ENCODE measurements at regions not wholly inside any gene's neighbourhood (a gene's known extent, or its start where the extent isn't known, plus 50 kb on each side); places are given as distances from the start of the nearest gene placed in this dataset.

DNA sequence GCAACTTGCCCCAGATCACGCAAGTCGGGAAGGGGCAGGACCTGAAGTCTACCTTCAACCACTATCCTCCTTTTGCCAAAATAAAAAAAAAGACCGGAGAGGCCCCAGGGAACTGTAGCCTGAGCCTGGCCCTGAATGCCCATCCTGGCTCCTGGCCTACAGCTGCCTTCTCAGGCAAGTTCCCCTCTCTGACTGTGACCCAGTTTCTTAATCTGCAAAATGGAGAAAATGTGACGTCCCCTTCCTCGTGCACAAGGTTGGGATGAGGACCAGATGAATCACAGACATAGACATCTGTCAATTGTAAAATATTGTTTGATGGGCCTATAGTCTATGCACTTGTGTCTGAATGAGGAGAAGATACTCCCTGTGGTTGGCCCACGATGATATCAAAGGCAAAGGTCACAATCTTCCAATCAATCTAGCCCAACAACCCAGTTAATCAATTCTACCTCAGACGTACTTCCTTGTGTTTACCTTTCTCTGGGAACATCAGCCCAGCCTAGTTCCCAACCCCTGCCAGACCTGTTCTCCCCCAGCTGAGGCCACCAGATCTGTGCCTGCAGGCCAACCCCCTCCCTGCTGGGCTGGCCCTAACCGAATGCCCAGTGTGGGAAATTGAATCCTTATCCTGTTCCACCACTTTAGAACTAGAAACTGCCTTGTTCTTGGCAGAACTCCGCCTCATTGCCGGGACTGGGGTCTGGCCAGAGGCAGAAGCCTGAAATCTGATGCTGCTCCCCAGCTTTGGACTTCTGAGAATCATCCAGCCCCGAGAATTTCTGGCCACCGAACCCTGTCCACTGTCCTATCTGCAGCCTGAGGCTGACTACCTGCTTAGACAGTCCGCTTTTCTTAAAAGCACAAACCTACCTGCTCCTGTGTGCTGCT is 101.8 kb upstream of the LIPC start:
- DNase-seq, result no peak

DNA sequence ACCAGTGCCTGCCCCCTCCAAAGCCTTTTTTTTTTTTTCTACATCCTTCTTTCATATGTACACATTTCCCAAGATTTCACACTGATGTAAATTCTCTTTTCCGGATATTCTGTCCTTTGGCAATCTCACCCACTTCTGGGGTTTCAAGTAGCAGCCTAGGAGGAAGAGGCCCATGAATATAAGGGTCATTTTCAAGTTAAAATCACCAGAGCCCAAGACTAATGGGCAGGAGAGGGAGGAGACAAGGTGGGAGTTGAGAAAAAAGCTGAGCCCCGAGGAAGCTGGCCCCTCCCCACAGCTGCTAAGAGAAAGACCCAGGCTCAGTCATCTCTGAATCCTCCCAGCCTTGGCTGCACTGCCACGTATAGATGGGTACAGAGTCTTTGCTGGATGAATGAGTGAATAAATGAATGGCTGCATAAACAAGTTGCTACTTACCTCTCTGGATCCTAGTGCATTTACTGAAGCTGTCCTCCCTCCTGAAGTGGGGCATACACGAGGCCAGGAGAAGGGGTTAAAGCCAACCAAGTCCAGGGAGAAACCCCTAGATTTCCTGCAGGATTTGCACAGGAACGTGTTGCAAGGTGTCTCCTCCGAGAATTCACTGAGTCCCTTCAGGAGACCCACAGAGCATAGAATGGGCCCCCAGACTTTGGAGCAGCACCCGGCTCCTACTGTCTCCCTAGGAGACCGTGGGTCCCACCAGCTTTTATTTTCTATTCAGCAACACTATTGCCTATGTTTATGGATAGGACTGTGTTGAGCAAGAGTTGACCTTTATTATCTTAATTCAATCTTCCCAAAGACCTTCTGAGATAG is 100.8 kb upstream of the LIPC start:
- no peak for DNase-seq

DNA sequence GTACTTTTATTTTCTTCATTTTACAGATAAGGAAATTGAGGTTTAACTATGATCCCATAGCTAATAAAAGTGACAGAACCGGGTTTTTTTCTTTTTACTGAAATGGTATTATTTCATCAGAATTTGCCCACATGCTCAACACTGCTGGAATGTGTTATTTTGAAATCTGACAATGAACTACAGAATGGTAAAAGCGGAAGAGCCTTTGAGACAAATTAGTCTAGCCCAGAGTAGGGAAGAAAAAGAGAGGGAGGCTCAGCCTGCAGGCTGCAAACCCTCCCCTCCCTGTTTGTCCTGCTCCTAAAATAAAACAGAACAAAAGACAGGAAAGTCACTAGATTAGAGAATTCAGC is 100.3 kb upstream of the LIPC start:
- DNase-seq, result no peak

DNA sequence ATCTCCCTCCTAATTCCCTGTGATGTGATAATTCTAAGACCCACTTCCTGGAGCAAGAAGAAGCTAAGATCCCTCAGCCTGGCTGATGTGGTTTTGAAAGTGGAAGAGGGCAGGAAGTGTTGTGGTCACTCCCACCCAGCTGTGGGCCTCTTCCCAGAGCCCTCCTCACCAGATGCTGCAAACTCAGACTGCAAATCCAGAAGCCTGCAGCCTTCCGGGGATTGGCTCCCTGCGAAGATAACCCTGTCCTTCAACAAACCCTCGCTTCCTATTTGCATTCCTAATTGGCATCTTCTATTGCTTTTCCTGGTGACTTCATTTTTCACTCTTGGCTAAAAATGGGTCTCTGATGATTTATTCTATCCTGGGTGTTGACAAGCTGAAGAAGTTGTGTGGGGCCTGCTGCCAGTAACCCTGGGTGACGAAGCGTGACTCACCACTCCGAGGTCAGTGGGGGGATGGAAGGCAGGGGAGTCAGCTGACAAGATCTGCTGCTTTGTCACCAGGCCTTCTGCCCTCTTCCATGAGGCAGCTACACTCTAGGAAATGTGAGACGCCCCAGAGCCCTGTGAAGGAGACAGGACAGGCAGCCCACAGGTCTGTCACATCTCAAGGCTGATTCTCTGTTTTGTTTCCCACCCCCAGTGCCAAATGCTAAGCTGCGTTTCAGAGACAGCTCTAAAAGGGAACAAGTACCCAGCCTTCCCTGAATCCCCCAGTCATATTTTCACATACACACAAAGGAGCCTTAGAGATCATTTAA is 99.7 kb upstream of the LIPC start:
- DNase-seq, result peak; percentile 97

DNA sequence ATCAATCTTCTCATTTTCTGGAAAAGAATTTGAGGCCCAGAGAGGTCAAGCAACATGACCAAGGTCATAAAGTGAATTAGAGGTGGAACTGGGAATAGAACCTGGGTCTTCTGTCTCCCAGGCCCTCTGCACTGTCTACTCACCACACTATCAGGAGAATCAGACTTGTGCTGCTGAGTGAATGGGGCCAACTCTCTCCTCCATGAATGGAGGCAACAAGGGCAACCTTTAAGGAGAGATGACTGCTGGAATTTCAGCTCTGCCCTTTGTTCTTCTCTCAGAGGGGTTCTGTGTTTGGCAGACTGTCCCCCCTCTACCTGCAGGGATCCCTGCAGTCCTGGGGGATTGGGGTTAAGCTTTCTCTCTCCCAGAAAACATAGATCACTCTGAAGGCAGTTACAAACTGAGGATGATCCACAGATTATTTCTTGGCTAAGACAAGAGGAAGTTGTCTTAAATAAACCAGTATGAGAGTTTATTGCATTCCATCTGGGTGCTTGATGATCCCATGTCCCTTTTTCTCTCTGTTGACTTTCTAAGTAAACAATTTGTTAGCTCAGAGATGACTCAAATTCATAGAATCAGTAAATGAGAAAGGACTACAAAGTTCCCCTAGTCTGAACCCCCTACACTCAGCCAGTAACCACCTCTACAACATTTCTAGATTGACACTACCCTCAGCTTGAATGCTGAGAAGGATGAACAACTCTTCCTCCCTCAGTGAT is 99.0 kb upstream of the LIPC start:
- DNase-seq, result no peak

DNA sequence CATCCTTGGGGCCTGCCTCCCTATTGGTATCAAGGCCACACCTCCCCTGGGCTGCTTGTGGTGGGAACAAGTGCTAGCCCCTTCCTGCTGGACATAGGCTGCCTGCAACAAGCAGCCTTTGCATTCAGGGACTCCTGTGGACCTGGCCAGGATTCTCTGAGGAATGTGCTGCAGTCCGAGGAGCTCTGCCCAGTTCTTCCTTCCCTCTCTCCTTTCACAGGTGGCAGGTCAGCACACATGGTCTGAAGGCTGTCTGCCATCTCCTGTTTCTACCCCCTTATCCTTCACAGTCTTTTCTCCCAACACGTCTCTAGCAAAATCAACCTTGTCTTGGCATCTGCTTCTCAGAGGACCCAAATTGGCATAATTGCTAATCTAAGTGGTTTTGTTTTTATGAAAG is 97.0 kb upstream of the LIPC start:
- DNase-seq, result no peak

DNA sequence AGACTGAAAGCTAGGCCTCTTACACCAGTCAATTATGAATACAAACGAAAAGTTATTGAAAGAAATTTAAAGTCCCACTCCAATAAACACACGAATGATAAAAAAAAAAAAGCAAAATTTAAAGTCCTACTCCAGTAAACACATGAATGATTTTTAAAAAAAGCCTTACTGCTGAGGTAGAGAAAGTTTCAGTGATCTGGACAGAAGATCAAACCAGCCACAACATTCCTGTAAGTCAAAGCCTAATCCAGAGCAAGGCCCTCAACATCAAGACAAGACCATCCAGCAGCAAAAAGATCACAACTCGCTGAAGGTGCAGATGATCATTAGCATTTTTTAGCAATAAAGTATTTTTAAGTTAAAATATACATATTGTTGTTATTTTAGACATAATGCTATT is 95.6 kb upstream of the LIPC start:
- DNase-seq, result no peak

DNA sequence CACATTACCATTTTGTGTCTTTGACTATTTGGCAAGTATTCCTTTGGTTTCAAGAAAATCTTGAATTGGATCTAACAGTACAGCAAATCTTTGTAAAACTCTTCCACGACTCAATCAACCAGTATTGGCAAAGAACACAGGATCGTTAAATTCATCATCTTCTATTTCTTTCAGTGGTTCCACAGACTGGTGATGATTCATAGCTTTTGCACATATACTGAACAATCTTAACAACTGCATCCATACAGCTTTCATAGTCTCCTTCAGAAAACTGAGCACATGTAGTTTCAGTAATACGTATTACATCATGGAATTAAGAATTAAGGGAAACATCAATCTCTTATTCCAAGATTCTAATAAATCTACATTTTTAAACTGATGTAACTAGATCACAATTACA is 91.6 kb upstream of the LIPC start:
- DNase-seq, result no peak

DNA sequence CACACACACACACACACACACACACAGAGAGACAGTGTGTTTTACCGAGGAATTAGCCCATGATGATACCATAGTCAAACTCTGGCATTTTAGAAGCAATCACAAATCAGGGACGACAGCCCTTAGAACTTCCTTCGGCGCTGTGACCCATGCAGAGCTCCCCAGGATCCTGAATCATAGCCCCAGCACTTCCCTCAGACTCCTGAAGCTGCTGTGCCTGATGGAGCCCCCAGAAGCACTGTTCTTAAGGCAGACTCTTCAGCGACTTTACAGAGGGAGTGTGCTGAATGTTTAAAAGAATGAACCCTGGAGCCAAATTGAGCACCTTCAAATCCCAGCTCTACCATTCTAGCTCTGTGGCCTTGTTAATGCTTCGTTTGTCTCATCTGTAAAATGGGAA is 89.3 kb upstream of the LIPC start:
- no peak for DNase-seq

DNA sequence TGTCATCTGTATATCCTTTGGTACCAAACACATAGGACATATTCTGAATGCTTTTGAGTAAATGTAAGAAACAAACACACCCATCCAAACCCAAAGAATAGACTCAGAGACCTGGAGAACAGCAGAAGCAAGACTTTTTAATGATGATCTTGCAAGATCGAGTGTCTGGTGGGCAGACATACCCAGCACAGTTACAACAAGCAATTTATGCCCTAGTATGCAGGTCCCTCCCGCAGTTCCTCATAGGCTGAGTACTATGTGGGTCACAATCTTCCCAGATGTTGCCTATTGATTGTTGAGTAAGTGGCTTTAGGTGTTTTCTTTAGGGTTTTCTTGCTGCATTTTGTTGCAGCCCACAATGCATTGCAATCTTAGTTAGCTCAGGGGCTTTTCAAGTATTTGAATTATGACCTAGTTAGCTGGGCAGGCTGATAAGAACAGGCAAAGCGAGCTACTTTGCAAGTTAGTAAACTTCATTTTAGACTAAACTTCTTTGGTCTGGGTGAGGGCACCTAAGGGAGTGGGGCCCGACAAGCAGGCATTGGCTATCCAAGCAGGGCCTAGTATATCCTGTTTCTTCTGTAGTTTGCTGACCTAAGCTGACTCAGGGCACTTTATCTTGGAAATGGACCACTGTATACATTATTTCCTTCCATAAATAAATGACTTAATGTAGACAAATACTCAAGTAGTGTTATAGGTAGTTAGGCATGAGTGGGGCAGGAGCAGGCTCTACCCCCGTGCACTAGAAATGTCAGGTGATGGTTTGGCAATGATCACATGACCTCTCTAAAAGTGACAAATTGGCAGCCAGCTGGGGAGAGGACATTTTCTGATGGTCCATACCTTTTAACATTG is 87.3 kb upstream of the LIPC start:
- no peak for DNase-seq

DNA sequence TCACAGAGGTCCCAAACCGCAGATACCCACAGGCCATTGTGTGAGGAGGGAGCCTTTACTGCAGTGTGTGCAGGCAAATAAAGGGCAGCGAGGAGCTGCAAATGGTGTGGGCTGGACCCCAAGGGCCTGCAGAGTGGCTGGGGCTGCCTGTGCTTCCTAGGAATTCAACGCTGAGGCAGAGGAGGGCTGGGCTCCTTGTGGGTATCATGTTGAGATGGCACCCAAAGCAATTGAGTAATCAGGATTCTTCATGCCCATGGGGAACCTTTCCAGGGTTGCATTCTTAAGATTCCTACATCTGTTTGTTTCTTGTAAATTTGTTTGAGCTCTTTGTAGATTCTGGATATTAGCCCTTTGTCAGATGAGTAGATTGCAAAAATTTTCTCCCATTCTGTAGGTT is 85.4 kb upstream of the LIPC start:
- no peak for DNase-seq

DNA sequence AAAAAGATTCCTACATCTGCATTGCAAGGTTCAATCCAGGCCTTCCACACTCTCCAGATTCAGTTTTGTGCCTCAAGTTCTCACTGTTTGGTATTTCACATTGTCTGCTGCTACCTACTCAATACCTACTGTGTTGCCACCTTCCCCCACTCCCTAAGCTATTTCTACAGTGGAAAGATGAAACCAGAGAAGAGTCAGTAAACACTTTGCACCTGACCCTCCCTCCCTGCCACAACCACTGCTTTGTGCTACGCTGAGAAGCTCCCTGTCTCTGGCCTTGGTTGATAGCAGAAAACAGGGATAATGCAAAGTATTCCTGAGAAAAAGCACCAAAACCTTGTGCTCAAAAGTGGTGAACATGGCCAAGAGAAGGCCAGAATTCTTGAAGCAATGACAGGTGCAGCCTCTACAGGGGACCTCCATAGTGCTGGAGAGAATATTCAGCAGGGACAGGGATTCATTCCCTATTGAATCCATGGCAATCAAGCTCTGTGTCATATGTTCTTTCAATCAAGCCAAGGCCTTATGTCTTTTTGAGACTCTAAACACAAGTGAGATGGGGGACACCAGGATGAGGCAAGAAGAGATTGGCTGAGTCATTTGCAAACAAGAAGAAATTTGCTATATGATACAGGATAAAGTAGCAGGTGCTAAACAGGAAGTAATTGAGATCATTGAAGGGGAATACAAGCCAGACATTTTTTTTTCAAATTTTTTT is 83.5 kb upstream of the LIPC start:
- no peak for DNase-seq

DNA sequence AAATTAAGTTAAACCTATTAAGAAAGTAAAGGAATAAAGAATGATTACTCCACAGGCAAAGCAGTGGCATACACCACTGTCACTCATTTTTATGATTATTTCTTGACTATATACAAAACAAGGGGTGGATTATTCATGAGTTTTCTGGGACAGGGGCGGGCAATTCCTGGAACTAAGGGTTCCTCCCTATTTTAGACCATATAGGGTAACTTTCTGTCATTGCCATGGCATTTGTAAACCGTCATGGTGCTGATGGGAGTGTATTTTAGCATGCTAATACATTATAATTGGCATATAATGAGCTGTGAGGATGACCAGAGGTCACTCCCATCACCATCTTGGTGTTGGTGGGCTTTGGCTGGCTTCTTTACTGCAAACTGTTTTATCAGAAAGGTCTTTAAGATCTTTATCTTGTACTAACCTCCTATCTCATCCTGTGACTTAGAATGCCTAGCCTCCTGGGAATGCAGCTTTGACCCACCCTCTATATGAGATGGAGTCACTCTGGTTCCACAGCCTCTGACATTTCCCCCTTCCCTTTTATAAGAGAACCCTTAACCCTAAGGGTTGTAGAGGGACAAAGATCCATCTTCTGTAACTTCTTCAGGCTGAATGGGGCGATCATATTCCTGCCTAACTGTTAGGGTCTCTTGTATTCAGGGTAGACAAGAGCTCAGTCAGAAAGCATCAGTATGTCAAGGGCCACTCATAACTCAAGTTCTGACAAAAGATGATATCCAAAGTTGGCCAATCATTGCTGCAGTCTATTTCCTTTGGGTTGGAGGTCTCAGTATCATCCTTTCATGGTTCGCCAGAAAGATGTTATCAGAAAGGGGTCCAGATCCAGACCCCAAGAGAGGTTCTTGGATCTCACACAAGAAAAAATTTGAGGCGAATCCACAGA is 79.5 kb upstream of the LIPC start:
- DNase-seq, result no peak

DNA sequence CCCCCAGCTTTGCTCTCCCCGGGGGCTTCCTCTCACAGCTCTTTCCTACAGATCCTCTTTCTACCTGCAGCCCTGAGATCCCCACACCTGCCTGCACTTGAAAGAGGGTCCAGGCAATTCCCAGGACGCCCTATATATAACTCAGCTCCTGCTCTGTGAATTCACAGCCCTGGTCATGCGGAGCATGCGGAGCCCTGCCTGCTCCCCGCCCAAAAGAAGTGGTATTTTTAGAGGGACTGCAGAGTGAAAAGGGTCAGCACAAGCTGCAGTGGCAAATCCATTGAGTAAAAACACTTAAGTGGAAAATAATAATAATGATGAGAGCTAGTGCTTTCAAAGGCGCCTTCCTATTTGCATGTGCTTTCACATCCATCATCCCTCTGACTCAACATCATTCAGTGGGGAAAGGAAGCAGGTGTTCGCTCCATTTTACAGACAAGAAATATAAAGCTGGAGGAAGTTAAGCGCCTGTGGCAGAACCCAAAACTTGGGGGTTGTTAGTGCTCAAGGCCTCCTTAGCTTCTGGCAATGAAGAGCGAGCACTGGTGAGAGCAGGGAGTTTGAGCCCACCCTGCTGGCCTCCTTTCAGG is 76.3 kb upstream of the LIPC start:
- DNase-seq, result no peak

DNA sequence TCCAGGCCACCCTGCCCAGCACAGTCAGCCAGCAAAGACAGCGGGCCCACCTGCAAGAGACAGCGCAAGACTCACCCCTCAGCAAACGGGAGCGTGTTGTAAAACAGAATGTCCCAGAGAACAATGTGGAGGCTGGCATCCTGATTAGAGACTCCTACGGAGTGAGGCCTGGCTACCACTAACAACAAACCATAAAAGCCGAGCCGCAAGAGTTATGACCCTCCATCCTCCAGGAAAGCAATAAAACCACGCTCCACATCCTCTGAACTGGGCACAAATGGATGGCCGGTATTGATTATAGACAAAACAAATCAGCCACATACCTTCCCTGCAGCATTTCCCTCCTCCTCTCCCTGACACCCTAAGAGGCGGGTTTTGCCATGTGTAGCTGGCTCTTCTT is 75.8 kb upstream of the LIPC start:
- no peak for DNase-seq

DNA sequence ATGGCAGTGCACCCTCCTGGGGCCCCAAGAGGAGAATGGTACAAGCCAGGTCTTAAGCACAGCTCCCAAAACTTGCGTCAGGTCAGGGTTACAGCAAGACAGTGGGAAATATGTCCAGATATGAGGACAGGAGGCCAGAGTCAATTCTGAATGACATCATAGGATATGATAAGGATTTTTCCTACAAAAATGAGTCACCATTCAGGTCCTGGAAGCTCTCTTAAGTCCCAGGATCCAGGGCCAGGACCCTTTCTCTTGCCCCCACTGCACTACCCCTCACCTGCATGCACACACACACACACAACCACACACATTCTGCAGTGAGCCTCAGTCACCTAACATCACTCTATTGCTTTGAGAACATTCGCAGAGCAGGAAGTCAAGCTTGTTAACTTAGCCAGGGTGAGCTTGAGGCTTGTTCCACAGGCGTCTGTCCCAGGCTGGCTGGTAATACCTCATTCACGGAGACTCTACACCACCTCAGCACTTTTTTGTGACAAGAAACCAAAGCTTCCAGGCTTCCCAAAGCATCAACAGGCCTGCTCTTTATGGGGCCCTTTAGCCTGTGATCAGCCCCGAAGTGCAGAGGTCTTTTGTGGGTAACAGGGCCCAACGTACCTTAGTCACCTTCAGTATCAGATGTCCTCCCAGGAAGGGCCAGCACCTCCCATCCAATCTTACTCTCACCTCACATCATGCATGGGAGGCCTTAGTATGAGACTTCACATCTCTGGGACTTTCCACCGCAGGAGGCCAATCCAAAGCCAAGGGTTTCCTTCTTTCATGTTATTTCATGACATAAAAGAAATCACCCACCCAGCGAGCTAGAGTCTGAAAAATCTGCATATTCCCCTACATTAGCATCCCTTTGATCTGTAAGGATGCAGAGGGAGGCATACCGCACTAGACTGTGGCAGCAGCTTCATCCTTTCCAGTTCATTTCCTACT is 74.0 kb upstream of the LIPC start:
- peak; percentile 65 for DNase-seq

DNA sequence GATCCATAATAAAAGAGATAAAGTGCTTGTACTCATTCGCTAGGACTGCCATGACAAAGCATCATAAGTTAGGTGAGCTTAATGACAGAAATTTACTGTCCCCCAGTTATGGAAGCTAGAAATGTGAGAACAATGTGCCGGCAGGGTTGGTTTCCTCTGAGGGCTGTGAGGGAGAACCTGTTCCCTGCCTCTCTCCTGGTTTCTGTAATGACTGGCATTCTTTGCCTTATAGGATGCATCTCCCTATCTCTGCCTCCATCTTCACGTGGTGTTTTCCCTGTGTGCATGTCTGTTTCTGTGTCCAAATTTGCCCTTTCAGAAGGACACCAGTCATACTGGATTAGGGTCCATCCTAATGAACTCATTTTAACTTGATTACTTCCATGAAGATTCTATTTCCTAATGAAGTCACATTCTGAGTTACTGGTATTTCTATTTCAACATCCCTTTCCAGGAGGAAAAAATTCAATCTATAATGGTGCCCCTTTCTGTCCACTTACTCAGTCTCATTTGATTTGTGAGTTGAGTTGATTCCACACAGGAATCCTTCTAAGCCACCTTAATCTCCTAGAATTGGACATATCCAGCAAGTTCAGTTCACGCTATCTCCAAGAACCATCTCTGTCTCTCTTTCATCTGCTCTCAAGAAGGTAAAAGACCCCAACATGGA is 71.2 kb upstream of the LIPC start:
- DNase-seq, result no peak

DNA sequence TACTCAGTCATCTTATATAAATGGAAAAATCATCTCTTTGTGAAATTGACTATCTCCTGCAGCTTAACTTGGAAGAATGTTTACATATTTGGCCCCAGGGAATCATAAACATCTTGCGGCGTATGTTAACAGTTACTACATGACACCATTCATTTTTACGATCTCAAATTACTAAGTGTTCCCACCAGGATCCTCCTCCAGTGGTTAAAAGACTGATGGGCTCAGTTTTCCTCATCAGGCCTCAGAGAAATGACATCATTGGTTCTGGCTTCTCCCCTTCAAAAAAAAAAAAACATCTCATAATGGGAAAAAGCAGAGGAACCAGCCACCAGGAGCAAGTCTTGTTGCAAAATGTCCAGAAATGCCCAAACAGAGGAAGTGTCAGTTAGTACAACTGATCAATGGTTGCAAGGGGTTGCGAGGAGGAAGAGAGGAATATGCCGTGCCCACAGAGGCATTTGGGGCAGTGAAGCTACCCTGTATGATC is 70.5 kb upstream of the LIPC start:
- DNase-seq, result no peak

Data from stimulated activated CD4-positive, alpha-beta T cell treated with anti-CD3 and anti-CD28 coated beads, Interleukin-1b, Interleukin-23, amount 100 ng/mL, for 48 hours (primary cell).